GM18873 (cell line): ENCODE measurements at regions not wholly inside any gene's neighbourhood (a gene's known extent, or its start where the extent isn't known, plus 50 kb on each side); places are given as distances from the start of the nearest gene placed in this dataset.
"Not testable (repeated sequence)": the region's sequence is repeated elsewhere in the genome, so short reads cannot be mapped to it uniquely, and the experiment has no call there.

ENCODE experiments used
- ATAC-seq: cut with Tn5 transposase; IDR thresholded peaks from one replicate; pipeline ENCODE4 v1.9.1; 2021; ENCODE audit warnings: mild to moderate bottlenecking, moderate library complexity, moderate number of reproducible peaks; ENCODE audit not compliant: unreplicated experiment, low FRiP score

DNA sequence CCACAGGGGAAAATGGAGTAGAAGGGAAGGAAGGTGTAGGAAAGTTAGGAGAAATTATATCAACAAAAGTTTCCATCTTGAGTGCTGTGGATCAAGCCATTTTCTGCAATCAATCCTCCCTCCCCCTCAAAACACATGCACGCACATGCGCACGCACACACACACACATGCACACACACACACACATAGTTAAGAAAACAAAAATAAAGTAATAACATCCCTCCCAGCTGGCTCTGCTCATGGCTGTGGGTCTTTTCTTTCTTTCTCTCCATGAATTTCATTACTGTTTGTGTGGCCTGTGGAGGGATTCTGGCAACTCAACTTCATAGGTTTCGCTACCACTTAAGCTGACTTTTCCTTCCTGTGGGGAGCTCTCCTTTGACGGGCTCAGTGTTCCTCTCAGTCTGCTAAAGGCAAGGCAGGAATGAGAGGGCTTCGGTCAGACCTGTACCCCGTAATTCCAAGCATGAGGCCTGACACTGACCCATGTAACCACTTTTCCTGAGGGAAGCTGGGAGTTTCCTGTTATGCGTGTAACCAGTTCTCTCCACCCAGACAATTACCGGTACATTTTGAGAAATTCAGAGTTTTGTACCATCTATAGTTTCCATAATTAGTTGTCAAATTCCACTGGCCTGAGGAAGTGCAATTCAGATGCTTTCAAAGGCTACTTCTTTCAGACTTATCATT, 79.8 kb downstream of the ZNF92 start:
- ATAC-seq: no peak

DNA sequence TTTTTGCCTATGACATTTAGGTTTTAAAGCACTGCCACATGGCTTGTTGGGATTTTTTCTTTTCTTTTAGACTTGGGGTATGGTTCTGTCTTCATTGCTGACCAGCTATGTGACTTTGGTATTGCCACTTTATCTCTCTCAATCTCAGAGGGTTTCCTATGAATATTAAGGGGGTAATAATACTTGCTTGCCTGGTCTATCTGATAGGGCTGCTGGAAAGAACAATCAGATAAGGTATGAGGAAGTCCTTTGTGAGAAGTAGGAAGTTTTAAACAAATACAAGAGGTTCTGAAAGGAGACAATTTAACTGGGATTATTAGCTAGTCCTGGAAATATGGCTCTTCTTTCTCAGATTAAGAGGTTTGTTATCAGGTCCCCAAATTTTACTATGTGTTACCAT, 80.8 kb downstream of the ZNF92 start:
- ATAC-seq: no peak

DNA sequence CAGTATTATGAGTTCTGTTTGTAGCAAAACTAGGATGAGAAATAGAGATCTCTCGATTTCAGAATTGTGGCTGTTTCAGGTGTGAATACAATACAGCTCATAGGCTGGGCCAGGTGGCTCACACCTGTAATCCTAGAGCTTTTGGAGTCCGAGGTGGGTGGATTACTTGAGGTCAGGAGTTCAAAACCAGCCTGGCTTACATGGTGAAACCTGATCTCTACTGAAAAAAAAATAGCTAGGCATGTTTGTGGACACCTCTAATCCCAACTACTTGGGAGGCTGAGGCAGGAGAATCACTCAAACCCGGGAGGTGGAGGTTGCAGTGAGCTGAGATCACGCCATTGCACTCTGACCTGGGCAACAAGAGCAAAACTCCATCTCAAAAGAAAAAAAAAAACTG, 81.4 kb downstream of the ZNF92 start:
- ATAC-seq: not testable (repeated sequence)

DNA sequence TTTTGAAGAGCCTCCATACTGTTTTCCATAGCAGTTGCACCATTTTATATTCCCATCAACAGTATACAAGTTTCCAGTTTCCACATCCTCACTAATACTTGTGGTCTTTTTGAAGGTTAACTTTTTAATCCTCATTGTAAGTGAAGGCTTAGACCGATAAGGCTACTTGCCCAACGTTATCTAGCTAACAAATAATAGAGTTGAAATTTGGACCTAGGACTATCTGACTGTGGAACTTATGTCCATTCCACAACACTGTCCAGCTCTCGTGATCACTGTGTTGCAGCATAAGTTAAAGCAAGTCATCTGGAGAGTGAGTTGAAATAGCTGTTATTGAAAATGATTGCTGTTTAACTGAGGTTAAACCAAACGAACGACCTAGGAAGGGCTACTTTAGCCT, 84.0 kb downstream of the ZNF92 start:
- no peak for ATAC-seq

DNA sequence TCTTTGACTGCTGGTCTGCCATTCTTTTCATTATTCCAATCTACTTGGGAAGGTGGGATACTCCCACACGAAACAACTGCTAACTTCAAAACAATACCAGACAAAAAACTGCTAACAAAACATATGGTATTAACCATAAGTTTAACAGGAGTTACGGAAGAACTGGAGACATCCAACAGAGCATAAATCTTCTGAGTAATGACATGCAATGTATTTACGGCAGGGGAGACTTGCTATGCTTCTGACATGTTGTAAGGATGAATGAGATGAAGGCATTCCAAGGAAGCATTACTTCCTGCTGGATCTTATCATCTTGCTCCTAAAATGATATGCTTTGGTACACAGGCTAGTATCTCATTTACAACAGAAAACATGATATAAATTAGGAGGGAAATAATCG, 85.8 kb downstream of the ZNF92 start:
- ATAC-seq: no peak

DNA sequence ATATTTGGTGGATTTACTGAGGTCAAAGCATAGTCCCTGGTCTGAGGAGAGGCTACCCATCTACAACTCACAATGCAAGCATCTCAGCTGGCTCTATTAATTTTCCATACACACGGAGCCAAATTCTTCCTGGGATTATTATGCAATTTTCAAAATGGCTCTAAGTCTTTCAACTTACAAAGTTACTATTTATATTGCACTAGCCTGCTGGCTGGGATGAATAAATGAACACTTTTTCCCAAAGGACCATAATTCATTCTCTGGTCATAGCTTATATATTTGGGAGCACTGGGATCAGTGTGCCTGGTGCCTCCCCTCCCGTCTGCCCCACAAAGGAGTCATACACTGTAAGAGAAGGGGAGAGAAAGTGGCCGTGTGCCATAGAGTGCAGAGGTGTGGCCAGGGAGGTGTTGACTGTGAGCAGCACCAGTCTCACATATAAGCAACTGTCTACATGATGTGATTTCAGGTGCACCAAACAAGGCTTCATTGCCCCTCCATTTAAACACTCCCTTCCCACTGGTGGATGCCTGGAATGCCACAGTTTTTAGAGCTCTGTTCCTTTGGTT, 88.6 kb downstream of the ZNF92 start:
- ATAC-seq: no peak

DNA sequence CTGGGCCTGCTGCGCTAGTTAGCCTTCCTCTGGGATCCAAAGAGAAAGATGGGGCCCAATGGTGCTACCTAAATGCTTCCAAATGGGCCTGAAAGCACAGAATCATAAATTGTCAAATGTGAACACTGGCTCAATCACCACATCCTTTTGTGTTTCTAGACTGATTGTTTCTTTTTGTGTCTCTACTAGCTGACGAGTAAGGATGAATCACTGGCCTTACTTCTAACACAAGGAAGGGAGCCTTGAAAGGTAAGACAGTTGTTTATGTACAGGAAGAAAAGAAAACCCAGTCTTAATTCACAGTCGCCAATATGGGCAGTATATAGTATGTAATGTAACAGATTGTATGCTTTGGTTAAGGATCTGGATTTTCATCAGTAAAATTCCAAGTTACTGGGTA, 89.5 kb downstream of the ZNF92 start:
- no peak for ATAC-seq

DNA sequence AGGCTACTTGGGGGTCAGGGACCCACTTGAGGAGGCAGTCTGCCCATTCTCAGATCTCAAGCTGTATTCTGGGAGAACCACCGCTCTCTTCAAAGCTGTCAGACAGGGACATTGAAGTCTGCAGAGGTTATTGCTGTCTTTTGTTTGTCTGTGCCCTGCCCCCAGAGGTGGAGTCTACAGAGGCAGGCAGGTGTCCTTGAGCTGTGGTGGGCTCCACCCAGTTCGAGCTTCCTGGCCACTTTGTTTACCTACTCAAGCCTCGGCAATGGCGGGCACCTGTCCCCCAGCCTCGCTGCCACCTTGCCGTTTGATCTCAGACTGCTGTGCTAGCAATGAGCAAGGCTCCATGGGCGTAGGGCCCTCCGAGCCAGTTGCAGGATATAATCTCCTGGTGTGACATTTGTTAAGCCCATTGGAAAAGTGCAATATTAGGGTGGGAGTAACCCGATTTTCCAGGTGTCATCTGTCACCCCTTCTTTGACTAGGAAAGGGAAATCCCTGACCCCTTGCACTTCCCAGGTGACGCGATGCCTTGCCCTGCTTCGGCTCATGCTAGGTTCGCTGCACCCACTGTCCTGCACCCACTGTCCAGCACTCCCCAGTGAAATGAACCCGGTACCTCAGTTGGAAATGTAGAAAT, 96.4 kb downstream of the ZNF92 start:
- not testable (repeated sequence) for ATAC-seq

DNA sequence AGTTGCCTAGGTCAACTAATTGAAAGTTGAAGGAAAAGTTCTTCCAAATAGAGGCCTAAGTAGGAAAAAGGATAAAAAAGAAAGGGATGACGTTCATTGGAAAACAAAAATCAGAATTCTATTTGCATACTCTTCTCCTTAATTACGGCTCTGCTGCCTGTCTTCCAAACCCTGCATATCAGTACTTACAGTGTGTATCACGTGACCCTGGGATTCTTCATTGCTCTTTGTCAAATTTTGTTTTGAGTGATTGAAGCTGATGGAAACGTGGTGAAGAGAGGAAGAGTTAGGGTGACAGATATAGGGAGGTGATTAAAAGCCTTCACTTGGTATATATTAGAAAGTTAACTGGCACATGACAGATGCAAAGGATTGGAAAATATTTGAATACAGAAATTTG, 97.9 kb downstream of the ZNF92 start:
- ATAC-seq: no peak

DNA sequence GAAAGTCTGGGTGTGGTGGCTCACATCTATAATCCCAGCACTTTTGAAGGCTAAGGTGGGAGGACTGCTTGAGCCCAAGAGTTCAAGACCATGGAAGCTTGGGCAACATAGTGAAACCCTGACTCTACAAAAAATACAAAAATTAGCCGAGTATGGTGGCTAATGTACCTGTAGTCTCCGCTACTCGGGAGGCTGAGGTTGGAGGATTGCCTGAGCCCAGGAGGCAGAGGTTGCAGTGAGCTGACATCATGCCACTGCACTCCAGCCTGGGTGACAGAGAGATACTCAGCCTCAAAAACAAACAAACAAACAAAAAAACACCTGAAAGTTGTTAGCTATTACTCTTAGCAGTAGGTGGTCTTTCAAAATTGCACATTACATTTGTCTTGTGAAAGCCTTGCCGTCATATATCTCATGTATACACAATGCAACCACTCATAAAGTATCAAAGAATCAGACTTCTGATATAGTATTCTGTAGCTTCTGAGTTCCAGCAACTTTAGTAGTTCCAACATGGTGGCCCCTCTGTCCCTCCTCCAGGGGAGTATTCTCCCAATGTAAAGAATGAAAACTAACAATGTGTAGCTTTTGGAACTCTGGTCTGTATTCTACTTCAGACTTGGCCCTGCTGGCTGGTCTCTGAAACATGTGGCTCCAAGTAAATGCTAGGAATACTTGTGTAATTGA, 101.5 kb downstream of the ZNF92 start:
- ATAC-seq: peak; percentile 9

DNA sequence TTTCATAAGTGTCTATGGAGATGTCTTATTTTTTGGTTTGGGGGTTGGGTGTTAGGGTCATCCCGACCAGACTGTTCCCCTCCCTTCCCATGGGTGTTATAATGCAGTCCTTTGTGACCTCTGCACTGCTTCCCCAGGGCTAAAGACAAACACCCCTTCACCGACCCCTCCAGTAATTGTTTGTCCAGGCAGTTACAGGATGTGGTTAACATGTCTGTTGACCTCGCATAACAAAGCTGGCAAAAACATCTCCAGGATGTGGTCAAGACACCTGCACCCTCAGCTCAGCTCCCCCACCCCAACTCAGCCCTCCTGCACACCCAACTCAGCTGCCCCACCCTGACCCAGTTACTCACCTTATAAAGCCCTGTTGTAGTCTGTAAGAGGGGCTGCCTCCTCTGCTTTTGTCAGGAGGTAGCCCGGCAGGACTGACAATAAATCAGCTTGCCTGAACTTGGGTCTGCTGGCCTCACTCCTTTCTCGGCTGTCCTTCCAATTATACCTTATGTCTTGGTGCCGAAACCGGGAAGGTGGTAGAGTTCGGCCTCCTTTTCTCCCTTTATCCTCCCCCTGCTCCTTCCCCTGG, 102.2 kb downstream of the ZNF92 start:
- ATAC-seq: peak; percentile 96

DNA sequence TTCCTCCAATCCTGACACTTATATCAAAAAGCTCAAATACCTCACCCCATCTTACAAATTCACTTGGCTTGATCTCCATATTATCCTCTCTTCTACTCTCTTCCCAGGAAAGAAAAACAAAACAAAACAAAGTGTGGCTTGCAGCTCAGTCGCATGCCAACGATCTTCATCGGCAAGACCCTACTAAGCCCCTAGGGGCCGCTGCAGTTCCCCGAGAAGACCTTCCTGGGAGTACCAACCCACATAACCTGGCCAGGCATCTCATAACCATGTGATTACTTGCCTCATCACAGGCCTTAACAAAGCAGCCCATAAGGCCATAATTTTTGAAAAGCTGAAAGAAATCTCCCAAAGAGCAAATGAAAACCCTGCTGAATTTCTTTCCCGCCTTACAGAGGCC, 103.7 kb downstream of the ZNF92 start:
- no peak for ATAC-seq

DNA sequence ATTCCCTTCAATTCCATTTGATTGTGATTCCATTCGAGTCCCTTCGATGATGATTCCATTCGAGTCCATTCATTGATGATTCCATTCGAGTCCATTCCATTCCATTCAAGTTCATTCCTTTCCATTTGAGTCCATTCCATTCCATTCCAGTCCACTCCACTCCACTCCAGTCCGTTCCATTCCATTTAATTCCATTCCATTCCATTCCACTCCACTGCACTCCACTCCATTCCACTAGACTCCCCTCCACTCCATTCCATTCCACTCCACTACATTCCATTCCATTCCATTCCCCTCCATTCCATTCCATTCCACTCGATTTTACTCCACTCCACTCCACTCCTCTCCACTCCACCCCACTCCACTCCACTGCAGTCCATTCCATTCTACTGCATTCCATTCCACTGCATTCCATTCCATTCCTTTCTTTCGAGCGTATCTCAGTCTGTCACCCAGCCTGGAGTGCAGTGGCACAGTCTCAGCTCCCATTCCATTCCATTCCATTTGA, 115.7 kb downstream of the ZNF92 start:
- no peak for ATAC-seq

DNA sequence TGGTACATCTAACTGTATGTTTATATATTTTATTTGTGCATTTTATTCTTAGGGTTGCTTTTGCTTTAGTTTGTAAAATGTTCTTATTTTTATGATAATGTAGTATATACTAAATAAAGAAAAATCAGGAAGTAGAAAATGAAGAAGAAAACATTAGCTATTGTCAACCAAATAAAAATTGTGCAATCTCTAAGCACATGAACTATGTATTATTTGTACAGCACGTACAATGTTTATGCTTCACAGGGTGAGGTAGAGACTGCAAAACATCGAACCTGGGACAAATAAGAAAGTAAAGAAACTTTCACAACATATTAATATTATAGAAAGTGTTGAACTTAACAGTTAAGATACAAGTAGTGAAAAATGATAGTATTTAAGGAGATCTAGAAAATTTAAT, 123.0 kb downstream of the ZNF92 start:
- ATAC-seq: not testable (repeated sequence)

DNA sequence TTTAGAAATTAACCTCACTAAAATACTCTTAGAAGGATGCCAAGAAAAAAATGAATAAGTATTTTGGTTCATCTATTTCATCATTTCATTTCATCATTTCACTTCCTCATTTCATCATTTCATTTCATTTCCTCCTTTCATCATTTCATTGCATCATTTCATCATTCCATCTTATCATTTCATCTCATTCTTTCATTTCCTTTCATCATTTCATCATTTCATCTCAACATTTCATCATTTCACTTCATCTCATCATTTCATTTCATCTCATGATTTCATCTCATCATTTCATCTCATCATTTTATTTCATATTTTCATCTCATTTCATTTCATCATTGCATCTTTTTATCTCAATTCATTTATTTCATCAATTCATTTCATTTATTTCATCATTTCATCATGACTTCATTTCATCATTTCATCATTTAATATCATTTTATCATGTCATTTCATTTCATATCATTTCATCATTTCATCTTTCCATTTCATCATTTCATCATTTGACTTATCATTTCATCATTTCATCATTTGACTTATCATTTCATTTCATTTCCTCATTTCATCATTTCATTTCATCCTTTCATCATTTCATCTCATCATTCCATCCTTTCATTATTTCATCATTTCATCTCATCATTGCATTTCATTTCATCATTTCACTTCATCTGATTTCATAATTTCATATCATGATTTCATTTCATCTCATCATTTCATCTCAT, 129.9 kb downstream of the ZNF92 start:
- no peak for ATAC-seq

DNA sequence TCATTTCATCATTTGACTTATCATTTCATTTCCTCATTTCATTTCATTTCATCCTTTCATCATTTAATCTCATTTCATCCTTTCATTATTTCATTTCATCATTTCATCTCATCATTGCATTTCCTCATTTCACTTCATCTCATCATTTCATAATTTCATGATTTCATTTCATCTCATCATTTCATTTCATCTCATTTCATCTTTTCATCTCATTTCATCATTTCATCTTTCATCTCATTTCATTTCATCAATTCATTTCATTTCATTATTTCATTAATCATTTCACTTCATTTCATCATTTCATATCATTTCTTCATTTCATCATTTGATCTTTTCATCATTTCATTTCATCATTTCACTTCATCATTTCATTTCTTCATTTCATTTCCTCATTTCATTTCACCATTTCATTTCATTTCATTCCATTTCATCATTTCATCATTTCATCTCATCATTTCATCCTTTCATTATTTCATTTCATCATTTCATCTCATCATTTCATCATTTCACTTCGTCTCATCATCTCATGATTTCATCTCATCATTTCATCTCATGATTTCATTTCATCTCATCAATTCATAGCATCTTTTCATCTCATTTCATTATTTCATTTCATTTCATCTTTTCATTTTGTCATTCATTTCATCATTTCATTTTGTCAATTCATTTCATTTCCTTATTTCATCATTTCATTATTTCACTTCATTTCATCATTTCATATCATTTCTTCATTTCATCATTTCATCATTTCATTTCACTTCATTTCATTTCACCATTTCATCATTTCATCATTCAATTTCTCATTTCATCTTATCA, 131.1 kb downstream of the ZNF92 start:
- not testable (repeated sequence) for ATAC-seq

DNA sequence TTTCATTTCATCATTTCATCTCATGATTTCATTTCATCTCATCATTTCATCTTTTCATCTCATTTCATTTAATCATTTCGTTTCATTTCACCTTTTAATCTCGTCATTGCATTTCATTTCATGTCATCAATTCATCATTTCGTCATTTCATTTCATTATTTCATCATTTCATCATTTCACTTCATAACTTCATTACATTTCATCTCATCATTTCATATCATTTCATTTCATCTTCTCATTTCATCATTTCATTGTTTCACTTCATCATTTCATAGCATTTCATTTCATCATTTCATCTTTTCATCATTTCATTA, 131.6 kb downstream of the ZNF92 start:
- not testable (repeated sequence) for ATAC-seq

DNA sequence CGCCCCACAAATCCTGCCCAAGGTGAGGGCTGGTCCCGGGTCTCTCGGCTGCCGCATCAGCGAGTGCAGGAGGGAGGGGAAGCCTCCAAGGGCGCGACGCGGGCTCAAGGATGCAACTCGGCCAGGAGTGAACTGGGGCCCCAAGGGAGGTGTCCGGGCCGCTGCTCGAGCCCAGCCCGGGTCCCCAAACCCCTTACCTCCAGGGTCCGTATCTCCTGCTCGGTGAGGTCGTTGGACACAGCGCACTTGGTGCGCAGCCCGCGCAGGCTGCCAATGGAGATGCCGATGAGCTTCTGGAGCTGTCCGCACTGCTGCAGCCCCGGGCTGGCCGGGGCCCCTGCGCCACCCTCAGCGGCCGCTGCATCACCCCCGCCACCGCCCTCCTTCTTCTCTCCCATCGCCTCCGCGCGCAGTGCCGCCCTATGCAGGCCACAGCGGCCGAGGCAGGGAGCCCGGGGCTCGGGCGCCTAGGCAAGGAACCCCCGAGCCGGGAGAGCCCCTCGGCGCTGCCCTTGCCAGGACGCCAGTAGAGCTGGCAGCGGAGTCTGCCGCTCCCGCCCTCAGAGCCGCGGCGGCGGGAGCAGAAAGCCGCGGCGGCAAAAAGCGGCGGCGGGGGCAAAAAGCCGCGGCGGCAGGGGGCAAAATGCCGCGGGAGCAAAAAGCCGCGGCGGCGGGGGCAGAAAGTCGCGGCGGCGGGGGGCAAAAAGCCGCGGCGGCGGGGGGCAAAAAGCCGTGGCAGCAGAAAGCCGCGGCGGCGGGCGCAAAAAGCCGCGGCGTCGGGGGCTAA, 135.1 kb downstream of the ZNF92 start:
- ATAC-seq: not testable (repeated sequence)
